Upper lobe of right lung (tissue), 1 donor: ENCODE measurements at regions not wholly inside any gene's neighbourhood (a gene's known extent, or its start where the extent isn't known, plus 50 kb on each side); places are given as distances from the start of the nearest gene placed in this dataset.
"Not testable (repeated sequence)": the region's sequence is repeated elsewhere in the genome, so short reads cannot be mapped to it uniquely, and the experiment has no call there.

Source experiments
- ATAC-seq: fragments of 200-7000 bp; cut with Tn5 transposase; one replicate; pipeline ENCODE4 v1.9.1; 2020; ENCODE audit warnings: mild to moderate bottlenecking, moderate library complexity
- DNase-seq: peaks from one replicate; pipeline ENCODE4 v3.0.0-alpha.2; 2020
- H3K27ac ChIP-seq: fragments of 200-600 bp; one replicate; pipeline ENCODE4 v1.8.0; 2022
- H3K27me3 ChIP-seq: fragments of 200-600 bp; one replicate; pipeline ENCODE4 v1.8.0; 2022; ENCODE audit warnings: mild to moderate bottlenecking
- H3K36me3 ChIP-seq: fragments of 200-600 bp; one replicate; pipeline ENCODE4 v1.8.0; 2022
- H3K4me1 ChIP-seq: fragments of 200-600 bp; one replicate; pipeline ENCODE4 v1.8.0; 2022
- H3K4me3 ChIP-seq: fragments of 200-600 bp; one replicate; pipeline ENCODE4 v1.8.0; 2022; ENCODE audit warnings: mild to moderate bottlenecking
- H3K9me3 ChIP-seq: fragments of 200-600 bp; one replicate; pipeline ENCODE4 v1.8.0; 2022
- intact Hi-C: fragments of 100-400 bp; cut with DNase I; formaldehyde crosslinking; loops from one replicate; pipeline ENCODE4 v1.11.0; 2022
- TF ChIP-seq, protein P1 (sequence below): fragments of 200-600 bp; IDR thresholded peaks from one replicate; pipeline ENCODE4 v1.8.0; 2022; ENCODE audit warnings: antibody characterized with exemption
- donor health status: DM: no; HTN: yes; CAD: no; lungs with severe emphysema.

DNA sequence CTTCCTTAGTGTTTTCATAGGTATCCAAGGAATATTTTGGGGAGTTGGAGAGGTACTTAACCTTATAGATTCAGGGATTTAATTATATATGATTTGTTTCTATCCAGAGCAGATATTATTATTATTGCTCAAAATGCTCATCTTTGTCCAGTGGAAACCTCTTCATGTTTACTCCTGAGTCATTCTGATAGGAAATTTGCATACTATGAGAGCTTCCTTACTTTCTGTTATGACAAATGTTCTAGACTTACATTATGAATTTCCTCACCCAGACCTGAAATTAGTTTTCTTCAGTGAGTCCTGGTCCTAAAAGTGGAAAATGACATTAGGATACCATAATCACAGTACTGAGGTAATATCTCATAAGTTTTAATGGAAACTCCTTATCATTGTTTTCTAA, 57.5 kb upstream of the PLPPR5 start:
- Histone ChIP-seq H3K9me3 (no peaks in the 10 kb centered on the region), H3K27ac (no peak overlapping the region), H3K4me1 (no peaks in the 10 kb centered on the region), H3K36me3 (no peaks in the 10 kb centered on the region), H3K4me3 (no peak overlapping the region), H3K27me3 (no peaks in the 10 kb centered on the region)
- no peak for DNase-seq
- TF ChIP-seq, protein P1, sequence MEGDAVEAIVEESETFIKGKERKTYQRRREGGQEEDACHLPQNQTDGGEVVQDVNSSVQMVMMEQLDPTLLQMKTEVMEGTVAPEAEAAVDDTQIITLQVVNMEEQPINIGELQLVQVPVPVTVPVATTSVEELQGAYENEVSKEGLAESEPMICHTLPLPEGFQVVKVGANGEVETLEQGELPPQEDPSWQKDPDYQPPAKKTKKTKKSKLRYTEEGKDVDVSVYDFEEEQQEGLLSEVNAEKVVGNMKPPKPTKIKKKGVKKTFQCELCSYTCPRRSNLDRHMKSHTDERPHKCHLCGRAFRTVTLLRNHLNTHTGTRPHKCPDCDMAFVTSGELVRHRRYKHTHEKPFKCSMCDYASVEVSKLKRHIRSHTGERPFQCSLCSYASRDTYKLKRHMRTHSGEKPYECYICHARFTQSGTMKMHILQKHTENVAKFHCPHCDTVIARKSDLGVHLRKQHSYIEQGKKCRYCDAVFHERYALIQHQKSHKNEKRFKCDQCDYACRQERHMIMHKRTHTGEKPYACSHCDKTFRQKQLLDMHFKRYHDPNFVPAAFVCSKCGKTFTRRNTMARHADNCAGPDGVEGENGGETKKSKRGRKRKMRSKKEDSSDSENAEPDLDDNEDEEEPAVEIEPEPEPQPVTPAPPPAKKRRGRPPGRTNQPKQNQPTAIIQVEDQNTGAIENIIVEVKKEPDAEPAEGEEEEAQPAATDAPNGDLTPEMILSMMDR: no peak
- intact Hi-C loops: no loop called here
- no peak for ATAC-seq

DNA sequence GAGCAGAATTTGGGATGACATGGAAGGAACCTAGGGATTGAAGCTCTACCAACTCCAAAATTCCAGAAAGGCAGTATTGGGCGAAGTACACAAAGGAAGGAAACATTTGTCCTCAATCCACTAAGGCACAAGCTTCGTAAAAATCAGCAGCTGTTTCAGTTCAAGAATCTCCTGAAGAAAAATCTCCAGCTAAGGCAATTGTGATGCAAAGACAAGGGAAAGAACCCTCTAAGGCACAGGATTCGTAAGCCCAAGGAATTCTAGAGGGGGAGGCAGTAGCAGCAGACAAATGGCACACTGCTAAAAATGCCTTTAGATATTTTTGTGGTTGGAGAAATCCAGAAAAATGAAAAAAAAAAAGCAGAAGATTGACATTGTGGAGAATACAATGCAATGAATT, 64.5 kb upstream of the PLPPR5 start:
- DNase-seq: no peak
- H3K9me3 ChIP-seq: no peaks in the 10 kb centered on the region
- no peak overlapping the region for H3K4me3 ChIP-seq
- intact Hi-C loops: no loop called here
- H3K27me3 ChIP-seq: no peaks in the 10 kb centered on the region
- TF ChIP-seq, protein P1: no peak
- H3K27ac ChIP-seq: no peak overlapping the region
- no peak for ATAC-seq
- H3K36me3 ChIP-seq: no peaks in the 10 kb centered on the region
- H3K4me1 ChIP-seq: no peaks in the 10 kb centered on the region

DNA sequence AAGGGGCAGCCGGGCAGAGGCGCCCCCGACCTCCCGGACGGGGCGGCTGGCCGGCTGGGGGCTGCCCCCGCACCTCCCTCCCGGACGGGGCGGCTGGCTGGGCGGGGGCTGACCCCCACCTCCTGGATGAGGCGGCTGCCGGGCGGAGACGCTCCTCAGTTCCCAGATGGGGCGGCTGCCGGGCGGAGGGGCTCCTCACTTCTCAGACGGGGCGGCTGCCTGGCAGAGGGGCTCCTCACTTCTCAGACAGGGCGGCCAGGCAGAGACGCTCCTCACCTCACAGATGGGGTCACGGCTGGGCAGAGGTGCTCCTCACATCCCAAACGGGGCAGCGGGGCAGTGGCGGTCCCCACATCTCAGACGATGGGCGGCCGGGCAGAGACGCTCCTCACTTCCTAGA, 73.9 kb upstream of the PLPPR5 start:
- ATAC-seq, H3K4me3 ChIP-seq, H3K4me1 ChIP-seq, H3K27ac ChIP-seq, H3K36me3 ChIP-seq, intact Hi-C loops, H3K9me3 ChIP-seq, DNase-seq, H3K27me3 ChIP-seq: not testable (repeated sequence)

DNA sequence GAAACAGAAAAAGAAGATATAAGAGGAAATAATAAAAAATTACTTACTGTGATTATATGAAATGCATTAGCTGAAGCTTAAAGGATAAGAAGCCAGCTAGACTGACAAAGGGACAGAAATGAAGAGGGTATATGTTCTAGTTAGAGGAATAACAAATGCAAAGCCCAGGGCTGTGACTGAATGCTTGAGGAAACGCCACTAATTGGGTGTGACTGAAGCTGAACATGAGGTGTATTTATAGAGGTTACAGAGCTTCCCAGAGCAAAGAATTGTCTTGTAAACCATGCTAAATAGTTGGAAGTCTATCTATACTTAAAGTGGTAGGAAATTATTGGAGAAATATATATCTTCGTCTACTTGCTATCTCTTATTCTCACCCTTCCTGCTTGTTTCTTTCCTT, 77.7 kb upstream of the PLPPR5 start:
- Histone ChIP-seq H3K27me3 (no peaks in the 10 kb centered on the region), H3K9me3 (no peaks in the 10 kb centered on the region), H3K36me3 (no peaks in the 10 kb centered on the region), H3K4me3 (no peak overlapping the region), H3K27ac (no peak overlapping the region), H3K4me1 (no peaks in the 10 kb centered on the region)
- TF ChIP-seq, protein P1: no peak
- ATAC-seq (no peak), DNase-seq (no peak)
- intact Hi-C loops: no loop called here

DNA sequence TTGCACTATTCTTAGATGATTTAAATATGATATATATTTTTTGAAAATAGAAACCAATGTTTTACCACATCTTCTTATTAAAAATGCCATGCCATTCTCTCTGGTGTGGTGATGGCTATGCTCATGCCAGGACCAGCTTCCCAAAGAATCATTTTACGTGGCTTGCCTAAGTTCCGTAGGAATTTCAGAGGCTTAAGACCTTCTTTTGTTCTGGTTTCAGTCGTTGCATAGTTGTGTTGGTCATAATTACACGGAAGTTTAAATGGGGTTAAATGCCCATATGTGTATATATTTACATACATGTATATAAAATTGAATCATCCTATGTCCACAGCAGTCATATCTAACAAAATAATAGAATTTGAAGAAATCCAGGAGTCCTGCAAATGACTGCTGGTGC, 78.7 kb upstream of the PLPPR5 start:
- no peaks in the 10 kb centered on the region for H3K4me1 ChIP-seq
- no peaks in the 10 kb centered on the region for H3K27me3 ChIP-seq
- intact Hi-C loops: no loop called here
- no peak for DNase-seq
- no peak overlapping the region for H3K27ac ChIP-seq
- no peaks in the 10 kb centered on the region for H3K9me3 ChIP-seq
- no peak overlapping the region for H3K4me3 ChIP-seq
- TF ChIP-seq, protein P1: no peak
- H3K36me3 ChIP-seq: no peaks in the 10 kb centered on the region
- no peak for ATAC-seq

DNA sequence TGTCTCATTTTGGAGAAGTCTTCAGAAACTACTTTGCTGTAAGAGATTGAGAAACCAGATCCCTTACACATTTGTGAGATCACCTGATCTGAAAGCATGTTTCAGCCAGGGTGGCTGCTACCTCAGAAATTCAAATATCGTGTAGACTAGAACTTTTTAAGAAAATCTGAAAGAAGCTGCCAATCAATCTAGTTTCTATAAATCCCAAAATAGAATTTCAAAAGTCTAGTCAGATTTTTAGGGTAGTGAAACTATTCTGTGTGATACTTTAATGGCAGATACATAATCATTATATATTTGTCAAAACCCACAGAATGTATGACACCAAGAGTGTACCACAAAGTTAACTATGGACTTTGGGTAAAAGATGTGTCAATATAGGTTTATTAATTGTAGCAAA, 79.9 kb upstream of the PLPPR5 start:
- DNase-seq (no peak), ATAC-seq (no peak)
- H3K4me3 ChIP-seq: no peak overlapping the region
- TF ChIP-seq, protein P1: no peak
- H3K4me1 ChIP-seq: no peaks in the 10 kb centered on the region
- H3K27me3 ChIP-seq: no peaks in the 10 kb centered on the region
- intact Hi-C loops: no loop called here
- H3K27ac ChIP-seq: no peak overlapping the region
- no peaks in the 10 kb centered on the region for H3K36me3 ChIP-seq
- no peaks in the 10 kb centered on the region for H3K9me3 ChIP-seq
